Calu3 (cell line): ENCODE measurements at regions not wholly inside any gene's neighbourhood (a gene's known extent, or its start where the extent isn't known, plus 50 kb on each side); places are given as distances from the start of the nearest gene placed in this dataset.

Experiments
- BruUV-seq: library from RNA; stranded (reverse); fragments of 400-500 nt; replicated peaks from 2 replicates; lab custom pipeline; 2021; lab: Mats Ljungman, UMichigan
- CTCF ChIA-PET: fragments of 300-600 bp; sonication (Branson Sonifier 250); formaldehyde crosslinking; loops from one replicate; lab custom pipeline; 2022; ENCODE audit warnings: antibody characterized with exemption; lab: Charles Lee
- DNase-seq: peaks from one replicate; pipeline ENCODE4 v3.0.0; 2022
- H3K27ac Mint-ChIP-seq: one replicate; pipeline ENCODE4 v1.8.0; 2022; ENCODE audit warnings: mixed read lengths; ENCODE audit not compliant: unreplicated experiment
- H3K27me3 Mint-ChIP-seq: one replicate; pipeline ENCODE4 v1.8.0; 2022; ENCODE audit warnings: mixed read lengths; ENCODE audit not compliant: unreplicated experiment
- H3K36me3 Mint-ChIP-seq: one replicate; pipeline ENCODE4 v1.8.0; 2022; ENCODE audit warnings: mild to moderate bottlenecking, moderate library complexity, mixed read lengths; ENCODE audit not compliant: insufficient read depth, unreplicated experiment
- H3K4me1 Mint-ChIP-seq: one replicate; pipeline ENCODE4 v1.8.0; 2022; ENCODE audit warnings: mild to moderate bottlenecking, low read depth, mixed read lengths; ENCODE audit not compliant: unreplicated experiment
- H3K4me3 Mint-ChIP-seq: one replicate; pipeline ENCODE4 v1.8.0; 2022; ENCODE audit warnings: mild to moderate bottlenecking, low read depth, moderate library complexity, mixed read lengths; ENCODE audit not compliant: unreplicated experiment
- H3K9me3 Mint-ChIP-seq: one replicate; pipeline ENCODE4 v1.8.0; 2022; ENCODE audit warnings: low read depth, mixed read lengths; ENCODE audit not compliant: unreplicated experiment
- intact Hi-C: fragments of 100-400 bp; cut with micrococcal nuclease; formaldehyde crosslinking; loops from one replicate; pipeline ENCODE4 v1.10.0; 2022; ENCODE audit not compliant: unreplicated experiment
- TF ChIP-seq, protein P1 (sequence below): fragments of 200-600 bp; IDR thresholded peaks from one replicate; pipeline ENCODE4 v1.8.0; 2022; ENCODE audit warnings: antibody characterized with exemption; ENCODE audit not compliant: unreplicated experiment

DNA sequence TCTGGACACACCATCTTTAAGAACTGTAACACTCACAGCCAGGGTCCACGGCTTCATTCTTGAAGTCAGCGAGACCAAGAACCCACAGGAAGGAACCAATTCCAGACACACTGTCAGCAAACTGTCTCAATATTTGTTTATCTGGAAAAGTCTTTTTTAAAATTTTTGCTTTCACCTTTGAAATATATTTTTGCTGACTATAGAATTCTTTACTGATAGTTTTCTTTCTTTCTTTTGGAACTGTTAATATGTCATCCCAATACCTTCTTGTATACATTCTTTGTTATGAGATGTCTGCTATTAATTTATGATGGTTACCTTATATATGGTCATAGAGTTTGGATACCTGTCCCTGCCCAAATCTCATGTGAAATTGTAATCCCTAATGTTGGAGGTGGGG, 145.1 kb upstream of the IRX4 start:
- intact Hi-C loops = no loop called here
- H3K27me3 Mint-ChIP-seq = peaks cover 30% of the 10 kb centered on the region
- no peaks in the 10 kb centered on the region for H3K36me3 Mint-ChIP-seq
- no peak overlapping the region for H3K27ac Mint-ChIP-seq
- TF ChIP-seq, protein P1, sequence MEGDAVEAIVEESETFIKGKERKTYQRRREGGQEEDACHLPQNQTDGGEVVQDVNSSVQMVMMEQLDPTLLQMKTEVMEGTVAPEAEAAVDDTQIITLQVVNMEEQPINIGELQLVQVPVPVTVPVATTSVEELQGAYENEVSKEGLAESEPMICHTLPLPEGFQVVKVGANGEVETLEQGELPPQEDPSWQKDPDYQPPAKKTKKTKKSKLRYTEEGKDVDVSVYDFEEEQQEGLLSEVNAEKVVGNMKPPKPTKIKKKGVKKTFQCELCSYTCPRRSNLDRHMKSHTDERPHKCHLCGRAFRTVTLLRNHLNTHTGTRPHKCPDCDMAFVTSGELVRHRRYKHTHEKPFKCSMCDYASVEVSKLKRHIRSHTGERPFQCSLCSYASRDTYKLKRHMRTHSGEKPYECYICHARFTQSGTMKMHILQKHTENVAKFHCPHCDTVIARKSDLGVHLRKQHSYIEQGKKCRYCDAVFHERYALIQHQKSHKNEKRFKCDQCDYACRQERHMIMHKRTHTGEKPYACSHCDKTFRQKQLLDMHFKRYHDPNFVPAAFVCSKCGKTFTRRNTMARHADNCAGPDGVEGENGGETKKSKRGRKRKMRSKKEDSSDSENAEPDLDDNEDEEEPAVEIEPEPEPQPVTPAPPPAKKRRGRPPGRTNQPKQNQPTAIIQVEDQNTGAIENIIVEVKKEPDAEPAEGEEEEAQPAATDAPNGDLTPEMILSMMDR = no peak
- no TSS peak for BruUV-seq
- no peak for DNase-seq
- H3K9me3 Mint-ChIP-seq = no peaks in the 10 kb centered on the region
- CTCF ChIA-PET = no interaction called here
- no peak overlapping the region for H3K4me3 Mint-ChIP-seq
- H3K4me1 Mint-ChIP-seq = no peaks in the 10 kb centered on the region

DNA sequence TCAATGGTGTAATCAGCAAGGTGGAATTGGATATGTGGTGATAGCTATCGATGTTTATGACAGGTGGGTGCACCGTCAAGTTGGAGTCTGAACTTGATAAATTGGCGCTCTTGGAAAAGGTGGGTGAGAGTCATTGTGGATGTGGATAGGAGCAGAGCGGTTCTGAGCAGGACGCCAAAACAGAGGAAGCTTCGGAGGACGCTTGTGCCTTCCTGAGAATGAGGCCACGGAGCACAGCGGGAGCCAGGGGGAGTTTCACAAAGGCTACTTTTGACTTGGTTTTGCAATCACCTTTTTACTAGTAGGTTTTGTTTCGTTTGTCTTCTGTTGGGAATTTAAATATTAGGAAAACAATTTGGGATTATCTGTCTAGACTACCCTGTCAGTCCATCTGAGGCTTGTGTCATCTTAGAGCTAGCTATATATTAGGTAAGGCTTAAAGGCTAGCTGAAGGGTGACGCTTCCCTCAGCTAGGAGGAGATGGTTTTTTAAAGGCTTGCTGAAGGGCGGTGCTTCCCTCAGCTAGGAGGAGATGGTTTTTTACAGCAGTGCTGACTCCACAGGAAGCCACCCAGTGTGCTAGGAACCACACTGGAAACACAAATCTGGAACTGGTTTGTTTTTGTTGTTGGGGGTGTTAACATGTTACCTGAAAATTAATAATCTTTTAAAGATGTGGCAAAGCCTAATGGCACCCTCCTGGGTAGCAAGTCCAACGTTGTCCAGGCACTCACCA, 142.4 kb upstream of the IRX4 start:
- H3K27ac Mint-ChIP-seq = no peak overlapping the region
- H3K4me1 Mint-ChIP-seq = no peaks in the 10 kb centered on the region
- no peak for DNase-seq
- H3K36me3 Mint-ChIP-seq = no peaks in the 10 kb centered on the region
- H3K4me3 Mint-ChIP-seq = no peak overlapping the region
- BruUV-seq = no TSS peak
- TF ChIP-seq, protein P1 = no peak
- intact Hi-C loops = no loop called here
- CTCF ChIA-PET = no interaction called here
- H3K9me3 Mint-ChIP-seq = no peaks in the 10 kb centered on the region
- H3K27me3 Mint-ChIP-seq = peaks cover 45% of the 10 kb centered on the region

DNA sequence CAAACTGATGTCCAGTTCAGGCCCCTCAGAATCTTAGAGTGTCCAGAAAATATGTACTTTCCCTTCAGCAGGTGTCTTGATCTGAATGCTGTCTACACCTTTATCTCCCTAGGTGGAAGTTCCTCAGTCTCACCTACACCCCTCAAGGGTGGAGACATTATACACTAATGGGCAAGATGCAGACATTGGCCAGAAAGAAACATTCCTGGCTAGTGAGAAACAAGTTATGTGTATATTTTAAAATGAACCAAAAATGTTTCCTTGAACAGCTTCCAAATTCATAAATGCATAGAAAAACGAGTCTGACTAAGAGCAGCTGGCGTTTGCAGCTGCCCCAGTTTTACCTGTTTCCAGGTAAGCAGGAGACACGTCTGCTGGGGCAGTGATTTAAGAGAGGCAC, 140.5 kb upstream of the IRX4 start:
- no peak for DNase-seq
- H3K36me3 Mint-ChIP-seq = no peaks in the 10 kb centered on the region
- peaks cover 36% of the 10 kb centered on the region for H3K27me3 Mint-ChIP-seq
- H3K27ac Mint-ChIP-seq = no peak overlapping the region
- no peak overlapping the region for H3K4me3 Mint-ChIP-seq
- TF ChIP-seq, protein P1 = no peak
- CTCF ChIA-PET = no interaction called here
- no peaks in the 10 kb centered on the region for H3K4me1 Mint-ChIP-seq
- H3K9me3 Mint-ChIP-seq = no peaks in the 10 kb centered on the region
- intact Hi-C loops = no loop called here
- no TSS peak for BruUV-seq

DNA sequence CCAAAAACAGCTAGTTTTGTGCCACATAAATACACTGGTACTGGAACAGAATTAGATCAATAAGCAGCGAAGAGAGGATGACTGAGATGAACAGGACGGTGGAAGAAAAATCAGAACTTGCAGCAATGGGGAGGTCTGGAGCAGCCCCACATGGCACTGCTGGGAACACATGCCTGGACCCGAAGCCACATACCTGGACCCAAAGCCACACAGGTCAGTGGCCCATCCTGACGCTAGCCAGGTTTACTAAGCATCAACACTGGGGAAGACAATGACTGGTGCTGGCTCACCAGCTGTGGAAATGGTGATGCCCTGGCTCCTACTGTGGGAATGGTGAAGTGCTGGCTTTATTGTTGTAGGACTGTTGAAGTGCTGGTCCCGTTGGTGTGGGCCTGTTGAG, 139.7 kb upstream of the IRX4 start:
- Mint-ChIP-seq H3K9me3 (no peaks in the 10 kb centered on the region), H3K27ac (no peak overlapping the region), H3K36me3 (no peaks in the 10 kb centered on the region), H3K27me3 (peaks cover 32% of the 10 kb centered on the region), H3K4me3 (no peak overlapping the region), H3K4me1 (no peaks in the 10 kb centered on the region)
- DNase-seq = no peak
- BruUV-seq = no TSS peak
- CTCF ChIA-PET = no interaction called here
- TF ChIP-seq, protein P1 = no peak
- intact Hi-C loops = no loop called here
